HEK293 (cell line): ENCODE measurements at regions not wholly inside any gene's neighbourhood (a gene's known extent, or its start where the extent isn't known, plus 50 kb on each side); places are given as distances from the start of the nearest gene placed in this dataset.

Experiments
- CTCF ChIA-PET: fragments of 350-600 bp; formaldehyde crosslinking; extraction: SDS; loops from one replicate; lab custom pipeline; 2021; ENCODE audit warnings: antibody characterized with exemption; lab: Yijun Ruan, JAX
- POLR2A ChIA-PET: fragments of 300-600 bp; formaldehyde crosslinking; extraction: SDS; loops from one replicate; lab custom pipeline; 2020; ENCODE audit warnings: antibody characterized with exemption, inconsistent platforms; lab: Yijun Ruan, JAX
- H3K27ac ChIP-seq: fragments of 200-500 bp; sonication (Bioruptor generic); 2 replicates; pipeline ENCODE4 v1.5.1; 2014; ENCODE audit warnings: low read depth, low read length, control low read depth, inconsistent platforms; ENCODE audit errors: extremely low read depth
- H3K36me3 ChIP-seq, 2 experiments: fragments of 200-500 bp in 1 of 2; sonication (Bioruptor generic) in 1 of 2; 1 replicate in 1 of 2; 2 replicates in 1 of 2; pipeline ENCODE4 v1.5.1; 2014 to 2017; ENCODE audit warnings: inconsistent platforms in 2 of 2, low read length in 2 of 2; ENCODE audit not compliant: control insufficient read depth in 2 of 2, insufficient read depth in 1 of 2
- H3K4me1 ChIP-seq: fragments of 200-500 bp; sonication (Bioruptor generic); 2 replicates; pipeline ENCODE4 v1.5.1; 2014; ENCODE audit warnings: mild to moderate bottlenecking, low read length, inconsistent platforms; ENCODE audit not compliant: control insufficient read depth, insufficient read depth
- H3K4me3 ChIP-seq: 2 replicates; pipeline ENCODE4 v1.5.1; 2011; ENCODE audit warnings: low read depth, mild to moderate bottlenecking, control low read depth, low read length, moderate library complexity
- H3K9me3 ChIP-seq: fragments of 200-500 bp; sonication (Bioruptor generic); 2 replicates; pipeline ENCODE4 v1.5.1; 2014; ENCODE audit warnings: low read depth, low read length, inconsistent platforms; ENCODE audit not compliant: control insufficient read depth, insufficient read depth
- IKZF3 ChIP-seq: fragments of 450-650 bp; IDR thresholded peaks from 2 replicates; pipeline ENCODE4 v1.5.0; 2018; ENCODE audit warnings: missing biosample characterization, mild to moderate bottlenecking, missing genetic modification characterization, moderate library complexity
- MZF1 ChIP-seq: fragments of 450-650 bp; formaldehyde crosslinking; IDR thresholded peaks from 2 replicates; pipeline ENCODE4 v1.5.1; 2017; ENCODE audit warnings: missing biosample characterization, missing genetic modification characterization, borderline replicate concordance
- WT1 ChIP-seq: fragments of 450-650 bp; formaldehyde crosslinking; IDR thresholded peaks from 2 replicates; pipeline ENCODE4 v1.5.1; 2016; ENCODE audit warnings: missing biosample characterization, missing genetic modification characterization
- ZBTB11 ChIP-seq: fragments of 450-650 bp; formaldehyde crosslinking; conservative IDR thresholded peaks from 2 replicates; pipeline ENCODE4 v1.5.1; 2016; ENCODE audit warnings: low read depth, missing biosample characterization, missing genetic modification characterization
- ZIC2 ChIP-seq: fragments of 450-650 bp; formaldehyde crosslinking; IDR thresholded peaks from 2 replicates; pipeline ENCODE4 v1.5.1; 2016; ENCODE audit warnings: missing biosample characterization, missing genetic modification characterization
- ZNF112 ChIP-seq: fragments of 450-650 bp; formaldehyde crosslinking; IDR thresholded peaks from 2 replicates; pipeline ENCODE4 v1.5.0; 2017; ENCODE audit warnings: missing biosample characterization, missing genetic modification characterization
- ZNF174 ChIP-seq: fragments of 450-650 bp; formaldehyde crosslinking; IDR thresholded peaks from 2 replicates; pipeline ENCODE4 v1.5.0; 2017; ENCODE audit warnings: missing biosample characterization, mild to moderate bottlenecking, missing genetic modification characterization
- ZNF26 ChIP-seq: fragments of 450-650 bp; formaldehyde crosslinking; IDR thresholded peaks from 2 replicates; pipeline ENCODE4 v1.5.1; 2016; ENCODE audit warnings: missing biosample characterization, missing genetic modification characterization
- ZNF280D ChIP-seq: fragments of 450-650 bp; formaldehyde crosslinking; IDR thresholded peaks from 2 replicates; pipeline ENCODE4 v1.5.1; 2016; ENCODE audit warnings: missing biosample characterization, missing genetic modification characterization
- ZNF324 ChIP-seq: fragments of 450-650 bp; formaldehyde crosslinking; IDR thresholded peaks from 2 replicates; pipeline ENCODE4 v1.5.1; 2016; ENCODE audit warnings: missing biosample characterization, missing genetic modification characterization
- ZNF398 ChIP-seq: fragments of 450-650 bp; formaldehyde crosslinking; IDR thresholded peaks from 2 replicates; pipeline ENCODE4 v1.5.1; 2017; ENCODE audit warnings: missing biosample characterization, missing genetic modification characterization
- ZNF513 ChIP-seq: fragments of 450-650 bp; IDR thresholded peaks from 2 replicates; pipeline ENCODE4 v1.5.1; 2018; ENCODE audit warnings: missing biosample characterization, missing genetic modification characterization
- ZNF514 ChIP-seq: fragments of 450-650 bp; formaldehyde crosslinking; IDR thresholded peaks from 2 replicates; pipeline ENCODE4 v1.5.1; 2016; ENCODE audit warnings: missing biosample characterization, missing genetic modification characterization
- ZNF571 ChIP-seq: fragments of 450-650 bp; formaldehyde crosslinking; IDR thresholded peaks from 2 replicates; pipeline ENCODE4 v1.5.0; 2017; ENCODE audit warnings: missing biosample characterization, missing genetic modification characterization
- ZNF596 ChIP-seq: fragments of 450-650 bp; IDR thresholded peaks from 2 replicates; pipeline ENCODE4 v1.5.0; 2018; ENCODE audit warnings: missing biosample characterization, mild to moderate bottlenecking, missing genetic modification characterization, moderate library complexity
- ZNF645 ChIP-seq: fragments of 450-650 bp; formaldehyde crosslinking; IDR thresholded peaks from 2 replicates; pipeline ENCODE4; 2016; ENCODE audit warnings: missing biosample characterization, missing genetic modification characterization
- ZNF664 ChIP-seq: fragments of 450-650 bp; formaldehyde crosslinking; IDR thresholded peaks from 2 replicates; pipeline ENCODE4 v1.5.1; 2016; ENCODE audit warnings: missing biosample characterization, missing genetic modification characterization
- ZNF76 ChIP-seq: fragments of 450-650 bp; formaldehyde crosslinking; IDR thresholded peaks from 2 replicates; pipeline ENCODE4; 2016; ENCODE audit warnings: low read depth, missing biosample characterization, missing genetic modification characterization, borderline replicate concordance
- ZNF768 ChIP-seq: fragments of 450-650 bp; formaldehyde crosslinking; IDR thresholded peaks from 2 replicates; pipeline ENCODE4 v1.5.1; 2018; ENCODE audit warnings: missing biosample characterization, mild to moderate bottlenecking, missing genetic modification characterization
- ZSCAN4 ChIP-seq: fragments of 450-650 bp; formaldehyde crosslinking; IDR thresholded peaks from 2 replicates; pipeline ENCODE4 v1.5.1; 2017; ENCODE audit warnings: missing biosample characterization, missing genetic modification characterization

GRCh38 chr1:115893545-115893944 is 52.6 kb upstream of the NHLH2 start:
- Histone ChIP-seq H3K4me1 (no peaks in the 10 kb centered on the region), H3K4me3 (no peak overlapping the region), H3K27ac (no peak overlapping the region), H3K36me3 (no peaks in the 10 kb centered on the region), H3K9me3 (no peaks in the 10 kb centered on the region)
- TF ChIP-seq ZNF324 (tag by site-specific recombination) (no peak), ZNF645 (tag by site-specific recombination) (no peak), ZNF174 (tag by site-specific recombination) (no peak), ZNF280D (tag by site-specific recombination) (no peak), ZNF26 (no peak), ZNF112 (no peak), WT1 (tag by site-specific recombination) (no peak), ZIC2 (no peak), ZNF76 (tag by site-specific recombination) (no peak), ZBTB11 (tag by site-specific recombination) (no peak), ZNF596 (no peak), ZNF514 (no peak), ZNF571 (tag by site-specific recombination) (no peak), ZNF664 (tag by site-specific recombination) (no peak), MZF1 (no peak), IKZF3 (tag by site-specific recombination) (no peak), ZNF398 (no peak), ZNF513 (no peak), ZNF768 (tag by site-specific recombination) (no peak), ZSCAN4 (tag by site-specific recombination) (no peak)
- POLR2A ChIA-PET, result no interaction called here
- CTCF ChIA-PET, result interaction anchor here (1.2 kb wide), 1 partner anchor 300 kb away, joined by 3 read pairs; no protein-coding TSS in a partner anchor
